Fibroblast of lung (primary cell): ENCODE measurements at regions not wholly inside any gene's neighbourhood (a gene's known extent, or its start where the extent isn't known, plus 50 kb on each side); places are given as distances from the start of the nearest gene placed in this dataset.

Experiments used
- DNase-seq, 2 donors: peaks; one replicate each; pipeline versions ENCODE4 v3.0.0 to v3.0.0-alpha.2; 2010; ENCODE audit warnings: low read depth in 2 of 2
- H2AFZ ChIP-seq: 2 replicates; pipeline ENCODE4 v1.5.1; 2012; ENCODE audit warnings: low read length, control low read depth, inconsistent platforms
- H3K27ac ChIP-seq: 2 replicates; pipeline ENCODE4 v1.5.1; 2011; ENCODE audit warnings: low read length, control low read depth; ENCODE audit not compliant: insufficient read depth
- H3K27me3 ChIP-seq: 2 replicates; pipeline ENCODE4 v1.5.1; 2011; ENCODE audit warnings: mild to moderate bottlenecking, low read length; ENCODE audit not compliant: control insufficient read depth, insufficient read depth
- H3K36me3 ChIP-seq: 2 replicates; pipeline ENCODE4 v1.5.1; 2011; ENCODE audit warnings: low read length; ENCODE audit not compliant: control insufficient read depth, insufficient read depth
- H3K4me1 ChIP-seq: 2 replicates; pipeline ENCODE4 v1.5.1; 2011; ENCODE audit warnings: low read length; ENCODE audit not compliant: control insufficient read depth, insufficient read depth; ENCODE audit errors: extremely low read depth
- H3K4me2 ChIP-seq: 2 replicates; pipeline ENCODE4 v1.5.1; 2011; ENCODE audit warnings: low read length, control low read depth; ENCODE audit not compliant: insufficient read depth; ENCODE audit errors: extremely low read depth
- H3K4me3 ChIP-seq, 4 experiments: fragments of 200-600 bp in 1 of 4; sonication (generic) in 1 of 4; replicated peaks in 1 of 4; 2 replicates each; pipeline ENCODE4 v1.5.1; 2011 to 2016; ENCODE audit warnings: low read length in 4 of 4, low read depth in 3 of 4, mild to moderate bottlenecking in 3 of 4, control low read depth in 2 of 4, inconsistent platforms in 1 of 4, mixed read lengths in 1 of 4; ENCODE audit not compliant: insufficient read depth in 1 of 4; ENCODE audit errors: control extremely low read depth in 1 of 4
- H3K79me2 ChIP-seq: 2 replicates; pipeline ENCODE4 v1.5.1; 2012; ENCODE audit warnings: mild to moderate bottlenecking, low read length, inconsistent platforms; ENCODE audit not compliant: control insufficient read depth, insufficient read depth
- H3K9ac ChIP-seq: 2 replicates; pipeline ENCODE4 v1.5.1; 2011; ENCODE audit warnings: mild to moderate bottlenecking, low read length, control low read depth; ENCODE audit not compliant: insufficient read depth
- H3K9me3 ChIP-seq: 2 replicates; pipeline ENCODE4 v1.5.1; 2012; ENCODE audit warnings: low read depth, low read length; ENCODE audit not compliant: control insufficient read depth, insufficient read depth
- H4K20me1 ChIP-seq: 2 replicates; pipeline ENCODE4 v1.5.1; 2011; ENCODE audit warnings: low read length; ENCODE audit not compliant: control insufficient read depth, insufficient read depth; ENCODE audit errors: extremely low read depth
- CTCF ChIP-seq, 2 donors: IDR thresholded peaks in 1 of 2; conservative IDR thresholded peaks in 1 of 2; 1 replicate in 1 of 2; 2 replicates in 1 of 2; pipeline ENCODE4 v1.5.1; 2011 to 2012; ENCODE audit warnings: low read length in 2 of 2, control low read depth in 1 of 2, inconsistent platforms in 1 of 2, low read depth in 1 of 2, mild to moderate bottlenecking in 1 of 2
- EZH2 ChIP-seq: IDR thresholded peaks from 2 replicates; pipeline ENCODE4 v1.5.1; 2012; ENCODE audit warnings: low read length, control low read depth, mild to moderate bottlenecking; ENCODE audit errors: missing control alignments

- no peak overlapping the region for H3K27ac ChIP-seq
- no peaks in the 10 kb centered on the region for H3K4me1 ChIP-seq
- no peaks in the 10 kb centered on the region for H3K36me3 ChIP-seq
- H3K9me3 ChIP-seq: no peaks in the 10 kb centered on the region
- TF ChIP-seq EZH2 (no peak), CTCF (conservative IDR thresholded peaks at IDR 0.05 in 1 of 2, IDR thresholded peaks at IDR 0.05 in 1 of 2; ENCODE audit: low read depth in 1 of 2, low read length in 2 of 2) (no peak)
- no peaks in the 10 kb centered on the region for H3K79me2 ChIP-seq
- no peak for DNase-seq
- no peak overlapping the region for H3K9ac ChIP-seq
- no peaks in the 10 kb centered on the region for H3K27me3 ChIP-seq
- H3K4me2 ChIP-seq: no peak overlapping the region
- H4K20me1 ChIP-seq: no peaks in the 10 kb centered on the region
- no peak overlapping the region for H3K4me3 ChIP-seq
- H2AFZ ChIP-seq: no peak overlapping the region
These were observed 229.7 kb downstream of the PRL start for GRCh38 chr6:22067122-22067521.

- no peak overlapping the region for H3K4me2 ChIP-seq
- H3K27ac ChIP-seq: no peak overlapping the region
- H4K20me1 ChIP-seq: no peaks in the 10 kb centered on the region
- H3K27me3 ChIP-seq: no peaks in the 10 kb centered on the region
- DNase-seq: no peak
- H3K9ac ChIP-seq: no peak overlapping the region
- no peaks in the 10 kb centered on the region for H3K36me3 ChIP-seq
- no peaks in the 10 kb centered on the region for H3K9me3 ChIP-seq
- no peak overlapping the region for H2AFZ ChIP-seq
- no peaks in the 10 kb centered on the region for H3K4me1 ChIP-seq
- H3K4me3 ChIP-seq: no peak overlapping the region
- H3K79me2 ChIP-seq: no peaks in the 10 kb centered on the region
- TF ChIP-seq EZH2 (no peak), CTCF (conservative IDR thresholded peaks at IDR 0.05 in 1 of 2, IDR thresholded peaks at IDR 0.05 in 1 of 2; ENCODE audit: low read depth in 1 of 2, low read length in 2 of 2) (no peak)
These were observed 229.2 kb downstream of the PRL start for GRCh38 chr6:22067671-22068070.

GRCh38 chr6:22068561-22069305 is 228.1 kb downstream of the PRL start:
- H2AFZ ChIP-seq: no peak overlapping the region
- H3K4me3 ChIP-seq: no peak overlapping the region
- no peak overlapping the region for H3K4me2 ChIP-seq
- H4K20me1 ChIP-seq: no peaks in the 10 kb centered on the region
- H3K9me3 ChIP-seq: no peaks in the 10 kb centered on the region
- no peaks in the 10 kb centered on the region for H3K79me2 ChIP-seq
- TF ChIP-seq CTCF (conservative IDR thresholded peaks at IDR 0.05 in 1 of 2, IDR thresholded peaks at IDR 0.05 in 1 of 2; ENCODE audit: low read depth in 1 of 2, low read length in 2 of 2) (no peak), EZH2 (no peak)
- H3K27ac ChIP-seq: no peak overlapping the region
- H3K27me3 ChIP-seq: no peaks in the 10 kb centered on the region
- H3K9ac ChIP-seq: no peak overlapping the region
- H3K36me3 ChIP-seq: no peaks in the 10 kb centered on the region
- H3K4me1 ChIP-seq: no peaks in the 10 kb centered on the region
- DNase-seq: no peak
